Neural cell (in vitro differentiated cells): ENCODE measurements at regions not wholly inside any gene's neighbourhood (a gene's known extent, or its start where the extent isn't known, plus 50 kb on each side); places are given as distances from the start of the nearest gene placed in this dataset.
A peak's percentile ranks its signal among the peaks of the same experiment; 100 is the strongest.

ENCODE experiments used
- H2AFZ ChIP-seq: fragments of 200-600, 300-800 bp; sonication (generic), shearing (Covaris generic); 2 replicates; pipeline ENCODE4 v1.6.0; 2014; ENCODE audit warnings: low read depth, mild to moderate bottlenecking, antibody characterized with exemption, low read length, moderate library complexity
- H3F3A ChIP-seq: fragments of 200-600 bp; shearing (Covaris generic); 2 replicates; pipeline ENCODE4 v1.6.1; 2016; ENCODE audit warnings: mild to moderate bottlenecking, moderate library complexity, mixed read lengths, antibody characterized with exemption, low read length; ENCODE audit not compliant: insufficient read depth, poor library complexity, severe bottlenecking
- H3K27ac ChIP-seq: fragments of 200-600, 300-800 bp; sonication (generic), shearing (Covaris generic); 2 replicates; pipeline ENCODE4 v1.5.1; 2014; ENCODE audit warnings: mild to moderate bottlenecking, low read length, moderate library complexity
- H3K27me3 ChIP-seq: fragments of 300-800, 200-600 bp; sonication (generic), shearing (Covaris generic); 2 replicates; pipeline ENCODE4 v1.6.0; 2014; ENCODE audit warnings: mild to moderate bottlenecking, low read depth, low read length, moderate library complexity; ENCODE audit not compliant: insufficient read depth
- H3K36me3 ChIP-seq: fragments of 300-800, 200-600 bp; sonication (generic), shearing (Covaris generic); 2 replicates; pipeline ENCODE4 v1.5.1; 2014; ENCODE audit warnings: mild to moderate bottlenecking, antibody characterized with exemption, low read length, moderate library complexity; ENCODE audit not compliant: insufficient read depth
- H3K4me2 ChIP-seq: fragments of 300-800, 200-600 bp; sonication (generic), shearing (Covaris generic); 2 replicates; pipeline ENCODE4 v1.6.0; 2014; ENCODE audit warnings: mild to moderate bottlenecking, low read length
- H3K4me3 ChIP-seq: fragments of 300-800, 200-600 bp; sonication (generic), shearing (Covaris generic); 2 replicates; pipeline ENCODE4 v1.5.1; 2014; ENCODE audit warnings: mild to moderate bottlenecking, low read length, moderate library complexity
- H3K79me2 ChIP-seq: fragments of 200-600 bp; shearing (Covaris generic); replicated peaks from 2 replicates; pipeline ENCODE4 v1.6.0; 2014; ENCODE audit warnings: mild to moderate bottlenecking, low read length, moderate library complexity; ENCODE audit not compliant: insufficient read depth
- H3K9ac ChIP-seq: fragments of 300-800, 200-600 bp; sonication (generic), shearing (Covaris generic); 2 replicates; pipeline ENCODE4 v1.6.1; 2016; ENCODE audit warnings: mild to moderate bottlenecking, low read length, mixed read lengths
- H3K9me2 ChIP-seq: fragments of 200-600 bp; shearing (Covaris generic); 2 replicates; pipeline ENCODE4 v1.6.1; 2016; ENCODE audit warnings: mild to moderate bottlenecking, low read length, mixed read lengths; ENCODE audit not compliant: insufficient read depth
- H3K9me3 ChIP-seq: fragments of 200-600, 300-800 bp; sonication (generic), shearing (Covaris generic); 2 replicates; pipeline ENCODE4 v1.6.1; 2016; ENCODE audit warnings: mild to moderate bottlenecking, mixed run types, low read length, moderate library complexity, mixed read lengths
- H4K20me1 ChIP-seq: fragments of 200-600 bp; shearing (Covaris generic); 2 replicates; pipeline ENCODE4 v1.6.1; 2016; ENCODE audit warnings: mild to moderate bottlenecking, mixed run types; ENCODE audit not compliant: insufficient read depth
- CTCF ChIP-seq: fragments of 450-650 bp; IDR thresholded peaks from 2 replicates; pipeline ENCODE4 v1.5.1; 2014; ENCODE audit warnings: antibody characterized with exemption, mild to moderate bottlenecking, moderate library complexity; ENCODE audit not compliant: poor library complexity, severe bottlenecking
- EP300 ChIP-seq: fragments of 450-650 bp; conservative IDR thresholded peaks from 2 replicates; pipeline ENCODE4 v1.6.1; 2014; ENCODE audit warnings: antibody characterized with exemption, mild to moderate bottlenecking, moderate library complexity; ENCODE audit not compliant: poor library complexity, severe bottlenecking
- EZH2 ChIP-seq: fragments of 200-600, 300-800 bp; shearing (Covaris generic), sonication (generic); IDR thresholded peaks from 2 replicates; pipeline ENCODE4 v1.6.1; 2014; ENCODE audit warnings: antibody characterized with exemption, low read length, borderline replicate concordance, mild to moderate bottlenecking; ENCODE audit not compliant: insufficient read depth, poor library complexity, severe bottlenecking
- MXI1 ChIP-seq: fragments of 450-650 bp; conservative IDR thresholded peaks from 2 replicates; pipeline ENCODE4 v1.6.1; 2014; ENCODE audit warnings: antibody characterized with exemption, mild to moderate bottlenecking; ENCODE audit not compliant: poor library complexity, severe bottlenecking
- POLR2AphosphoS5 ChIP-seq: IDR thresholded peaks from 2 replicates; pipeline ENCODE4 v1.6.1; 2012
- RAD21 ChIP-seq: fragments of 450-650 bp; conservative IDR thresholded peaks from 2 replicates; pipeline ENCODE4 v1.6.1; 2014; ENCODE audit warnings: antibody characterized with exemption, mild to moderate bottlenecking, moderate library complexity
- REST ChIP-seq: IDR thresholded peaks from 2 replicates; pipeline ENCODE4 v1.6.1; 2012; ENCODE audit warnings: borderline replicate concordance
- SMC3 ChIP-seq: fragments of 450-650 bp; conservative IDR thresholded peaks from 2 replicates; pipeline ENCODE4 v1.6.1; 2014; ENCODE audit warnings: antibody characterized with exemption, mild to moderate bottlenecking, moderate library complexity; ENCODE audit not compliant: poor library complexity
- TAF1 ChIP-seq: IDR thresholded peaks from 2 replicates; pipeline ENCODE4 v1.6.1; 2012; ENCODE audit warnings: low read depth

DNA sequence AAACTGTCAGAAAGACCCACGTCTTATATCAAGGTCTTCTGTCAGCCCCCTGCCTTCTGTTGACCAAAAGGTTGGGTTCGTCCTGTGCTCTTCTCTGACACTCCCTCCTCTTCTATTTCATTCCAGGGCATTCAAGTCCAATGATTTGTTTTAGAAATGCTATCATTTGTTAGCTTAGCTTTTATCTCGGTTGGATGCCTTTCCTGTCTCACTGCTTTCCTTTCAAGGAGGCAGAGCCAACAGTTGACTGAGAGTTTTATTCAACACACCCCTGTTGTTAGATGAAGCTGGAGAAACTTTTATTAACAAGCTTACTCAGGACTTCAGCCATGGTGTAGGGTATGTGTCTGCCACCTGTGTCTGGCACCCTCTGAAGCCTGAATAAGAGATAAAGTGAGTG lies 112.0 kb upstream of the SLC7A14 start:
- no peaks in the 10 kb centered on the region for H3K79me2 ChIP-seq
- no peaks in the 10 kb centered on the region for H3K27me3 ChIP-seq
- no peaks in the 10 kb centered on the region for H4K20me1 ChIP-seq
- no peak overlapping the region for H3K4me2 ChIP-seq
- no peaks in the 10 kb centered on the region for H3F3A ChIP-seq
- no peaks in the 10 kb centered on the region for H3K36me3 ChIP-seq
- no peak overlapping the region for H2AFZ ChIP-seq
- H3K27ac ChIP-seq: no peak overlapping the region
- no peak overlapping the region for H3K9ac ChIP-seq
- H3K9me2 ChIP-seq: no peaks in the 10 kb centered on the region
- H3K9me3 ChIP-seq: no peaks in the 10 kb centered on the region
- no peak for TF ChIP-seq SMC3
- no peak for TF ChIP-seq RAD21
- no peak for TF ChIP-seq CTCF
- TF ChIP-seq MXI1: no peak
- peak; percentile 23 for TF ChIP-seq POLR2AphosphoS5
- no peak overlapping the region for H3K4me3 ChIP-seq

DNA sequence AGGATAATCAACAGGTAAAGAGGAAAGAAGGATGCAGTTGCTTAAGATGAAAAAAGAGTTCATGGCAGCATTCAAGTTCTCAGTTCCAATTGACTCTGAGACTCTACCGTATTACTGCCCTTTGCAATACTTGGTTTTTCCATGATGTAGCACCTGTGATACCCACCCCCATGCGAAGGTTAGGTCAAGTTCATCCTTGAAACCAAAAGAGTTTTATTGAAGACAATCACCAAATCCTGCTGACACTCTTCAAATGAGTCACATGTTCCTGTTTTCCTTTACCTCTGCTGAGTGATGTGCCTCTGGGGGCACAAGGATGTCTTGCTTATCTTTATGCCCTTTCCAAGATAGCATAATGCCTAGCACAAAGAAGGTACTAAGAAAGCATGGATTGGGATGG lies 111.3 kb upstream of the SLC7A14 start:
- no peaks in the 10 kb centered on the region for H4K20me1 ChIP-seq
- H3K9me2 ChIP-seq: no peaks in the 10 kb centered on the region
- H3K9ac ChIP-seq: no peak overlapping the region
- no peak overlapping the region for H3K27ac ChIP-seq
- no peaks in the 10 kb centered on the region for H3K79me2 ChIP-seq
- no peak for TF ChIP-seq CTCF
- TF ChIP-seq EZH2: no peak
- TF ChIP-seq RAD21: no peak
- TF ChIP-seq MXI1: no peak
- no peak for TF ChIP-seq POLR2AphosphoS5
- TF ChIP-seq SMC3: no peak
- TF ChIP-seq REST: no peak
- TF ChIP-seq TAF1: no peak
- TF ChIP-seq EP300: no peak
- H3F3A ChIP-seq: no peaks in the 10 kb centered on the region
- H3K4me3 ChIP-seq: no peak overlapping the region
- H3K27me3 ChIP-seq: no peaks in the 10 kb centered on the region
- H2AFZ ChIP-seq: no peak overlapping the region
- no peak overlapping the region for H3K4me2 ChIP-seq
- H3K36me3 ChIP-seq: no peaks in the 10 kb centered on the region
- H3K9me3 ChIP-seq: no peaks in the 10 kb centered on the region
